CD8-positive, alpha-beta memory T cell (primary cell): ENCODE measurements at regions not wholly inside any gene's neighbourhood (a gene's known extent, or its start where the extent isn't known, plus 50 kb on each side); places are given as distances from the start of the nearest gene placed in this dataset.

Experiments
- CTCF ChIA-PET: fragments of 350-600 bp; sonication (Branson Sonifier 250); formaldehyde crosslinking; loops from one replicate; lab custom pipeline; 2021; ENCODE audit warnings: antibody characterized with exemption; lab: Charles Lee
- POLR2A ChIA-PET: fragments of 350-600 bp; sonication (Branson Sonifier 250); formaldehyde crosslinking; loops from one replicate; lab custom pipeline; 2021; ENCODE audit warnings: antibody characterized with exemption; lab: Charles Lee
- DNase-seq, 5 donors: peaks; one replicate each; pipeline versions ENCODE4 v3.0.0 to v3.0.0-alpha.2; 2020 to 2022; ENCODE audit warnings: mixed read lengths in 1 of 5
- H3K27ac ChIP-seq: one replicate; pipeline ENCODE4 v1.7.0; 2013; ENCODE audit warnings: low read depth, mild to moderate bottlenecking, low read length, moderate library complexity
- H3K27me3 ChIP-seq: 2 replicates; pipeline ENCODE4 v1.7.0; 2013; ENCODE audit warnings: low read length, mild to moderate bottlenecking; ENCODE audit not compliant: insufficient read depth, poor library complexity, severe bottlenecking
- H3K36me3 ChIP-seq: 2 replicates; pipeline ENCODE4 v1.7.0; 2013; ENCODE audit warnings: mild to moderate bottlenecking, low read length, moderate library complexity; ENCODE audit not compliant: insufficient read depth
- H3K4me1 ChIP-seq: 2 replicates; pipeline ENCODE4 v1.7.0; 2013; ENCODE audit warnings: mild to moderate bottlenecking, low read length, moderate library complexity; ENCODE audit not compliant: insufficient read depth
- H3K4me3 ChIP-seq: 2 replicates; pipeline ENCODE4 v1.7.0; 2013; ENCODE audit warnings: mild to moderate bottlenecking, low read length
- H3K9me3 ChIP-seq: 2 replicates; pipeline ENCODE4 v1.7.0; 2013; ENCODE audit warnings: mild to moderate bottlenecking, low read length
- H3K27ac Mint-ChIP-seq, 8 donors: one replicate each; pipeline ENCODE4 v1.8.0; 2020 to 2021; ENCODE audit warnings: mixed read lengths in 8 of 8, mild to moderate bottlenecking in 6 of 8, inconsistent platforms in 3 of 8, moderate library complexity in 3 of 8
- H3K27me3 Mint-ChIP-seq, 2 donors: one replicate each; pipeline ENCODE4 v1.8.0; 2020 to 2021; ENCODE audit warnings: mixed read lengths in 2 of 2, mild to moderate bottlenecking in 1 of 2, moderate library complexity in 1 of 2
- H3K36me3 Mint-ChIP-seq, 3 donors: one replicate each; pipeline ENCODE4 v1.8.0; 2020 to 2021; ENCODE audit warnings: mixed read lengths in 3 of 3, inconsistent platforms in 1 of 3, mild to moderate bottlenecking in 1 of 3
- H3K4me1 Mint-ChIP-seq, 3 donors: one replicate each; pipeline ENCODE4 v1.8.0; 2020 to 2021; ENCODE audit warnings: mixed read lengths in 3 of 3, inconsistent platforms in 1 of 3, mild to moderate bottlenecking in 1 of 3
- H3K4me3 Mint-ChIP-seq, 7 donors: one replicate each; pipeline ENCODE4 v1.8.0; 2020 to 2021; ENCODE audit warnings: mixed read lengths in 7 of 7, mild to moderate bottlenecking in 6 of 7, moderate library complexity in 4 of 7, inconsistent platforms in 2 of 7
- H3K9me3 Mint-ChIP-seq, 5 donors: one replicate each; pipeline ENCODE4 v1.8.0; 2020 to 2022; ENCODE audit warnings: mixed read lengths in 5 of 5, mild to moderate bottlenecking in 3 of 5, moderate library complexity in 2 of 5, inconsistent platforms in 1 of 5

DNA sequence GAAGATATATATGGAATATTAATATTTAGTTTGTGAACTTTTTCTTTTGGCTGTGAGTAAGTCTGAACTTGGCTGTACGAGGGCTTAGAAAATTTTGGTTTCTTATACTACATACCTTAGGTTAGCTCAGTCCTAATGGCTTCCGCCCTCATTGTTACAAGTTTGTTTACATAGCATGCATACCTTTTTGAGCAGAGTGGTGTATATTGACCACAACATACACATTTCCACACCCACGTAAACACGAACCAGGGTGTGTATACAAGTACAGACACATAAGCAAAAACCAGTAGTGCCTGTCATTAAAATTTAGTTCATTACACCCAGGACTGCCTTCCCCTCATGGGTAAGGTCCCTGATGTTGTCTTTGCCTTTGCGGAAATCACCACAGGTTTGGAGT is 230.2 kb upstream of the RGS6 start:
- CTCF ChIA-PET: no interaction called here
- Histone ChIP-seq H3K36me3 (peaks cover 7% of the 10 kb centered on the region), H3K9me3 (no peaks in the 10 kb centered on the region), H3K4me1 (no peaks in the 10 kb centered on the region), H3K27me3 (no peaks in the 10 kb centered on the region), H3K27ac (no peak overlapping the region), H3K4me3 (no peak overlapping the region)
- no peak for DNase-seq
- POLR2A ChIA-PET: no interaction called here
- H3K27ac Mint-ChIP-seq: peak overlapping the region in 3 of 8 donors; percentile 53 to 86 (median 71)
- peaks cover 6 to 18% (median 10%) of the 10 kb centered on the region in 3 donors for H3K4me1 Mint-ChIP-seq
- H3K4me3 Mint-ChIP-seq: peak overlapping the region in 2 of 7 donors; percentile 52 to 63
- no peaks in the 10 kb centered on the region for H3K9me3 Mint-ChIP-seq
- H3K27me3 Mint-ChIP-seq: no peaks in the 10 kb centered on the region
- H3K36me3 Mint-ChIP-seq: peaks cover 20 to 65% (median 34%) of the 10 kb centered on the region in 3 donors

- Histone ChIP-seq H3K4me1 (no peaks in the 10 kb centered on the region), H3K27me3 (no peaks in the 10 kb centered on the region), H3K27ac (no peak overlapping the region), H3K4me3 (no peak overlapping the region), H3K9me3 (no peaks in the 10 kb centered on the region), H3K36me3 (peaks cover 7% of the 10 kb centered on the region)
- Mint-ChIP-seq H3K27me3 (no peaks in the 10 kb centered on the region), H3K9me3 (no peaks in the 10 kb centered on the region), H3K4me1 (peaks cover 6 to 14% (median 6%) of the 10 kb centered on the region in 3 donors), H3K27ac (peak overlapping the region in 4 of 8 donors; percentile 2 to 53 (median 25)), H3K4me3 (peak overlapping the region in 2 of 7 donors; percentile 16 to 63), H3K36me3 (peaks cover 21 to 68% (median 32%) of the 10 kb centered on the region in 3 donors)
- DNase-seq: no peak
- ChIA-PET CTCF (no interaction called here), POLR2A (no interaction called here)
These were observed 229.4 kb upstream of the RGS6 start for GRCh38 chr14:71702786-71703185.

GRCh38 chr14:71703477-71703876 is 228.8 kb upstream of the RGS6 start:
- Histone ChIP-seq H3K4me3 (no peak overlapping the region), H3K27me3 (no peaks in the 10 kb centered on the region), H3K4me1 (no peaks in the 10 kb centered on the region), H3K9me3 (no peaks in the 10 kb centered on the region), H3K27ac (no peak overlapping the region), H3K36me3 (peaks cover 7% of the 10 kb centered on the region)
- no peak for DNase-seq
- ChIA-PET CTCF (no interaction called here), POLR2A (no interaction called here)
- H3K4me3 Mint-ChIP-seq: peak overlapping the region in 1 of 7 donors; percentile 63
- H3K27me3 Mint-ChIP-seq: no peaks in the 10 kb centered on the region
- peak overlapping the region in 4 of 8 donors; percentile 18 to 87 (median 43) for H3K27ac Mint-ChIP-seq
- peaks cover 1 to 10% (median 4%) of the 10 kb centered on the region in 3 donors for H3K4me1 Mint-ChIP-seq
- peaks cover 21 to 68% (median 32%) of the 10 kb centered on the region in 3 donors for H3K36me3 Mint-ChIP-seq
- no peaks in the 10 kb centered on the region for H3K9me3 Mint-ChIP-seq

- no peaks in the 10 kb centered on the region for H3K9me3 Mint-ChIP-seq
- no peak overlapping the region for H3K4me3 ChIP-seq
- H3K27me3 Mint-ChIP-seq: no peaks in the 10 kb centered on the region
- no peaks in the 10 kb centered on the region for H3K4me1 ChIP-seq
- peaks cover 7% of the 10 kb centered on the region for H3K36me3 ChIP-seq
- H3K4me3 Mint-ChIP-seq: no peak overlapping the region
- no peaks in the 10 kb centered on the region for H3K27me3 ChIP-seq
- peaks cover 16 to 66% (median 29%) of the 10 kb centered on the region in 3 donors for H3K36me3 Mint-ChIP-seq
- no peak for DNase-seq
- H3K9me3 ChIP-seq: no peaks in the 10 kb centered on the region
- no peak overlapping the region for H3K27ac Mint-ChIP-seq
- ChIA-PET CTCF (no interaction called here), POLR2A (no interaction called here)
- no peak overlapping the region for H3K27ac ChIP-seq
- peaks cover 1 to 10% (median 4%) of the 10 kb centered on the region in 3 donors for H3K4me1 Mint-ChIP-seq
These were observed 228.0 kb upstream of the RGS6 start for GRCh38 chr14:71704210-71704609.

GRCh38 chr14:71705460-71705859 is 226.8 kb upstream of the RGS6 start:
- H3K36me3 ChIP-seq: peaks cover 12% of the 10 kb centered on the region
- CTCF ChIA-PET: no interaction called here

DNA sequence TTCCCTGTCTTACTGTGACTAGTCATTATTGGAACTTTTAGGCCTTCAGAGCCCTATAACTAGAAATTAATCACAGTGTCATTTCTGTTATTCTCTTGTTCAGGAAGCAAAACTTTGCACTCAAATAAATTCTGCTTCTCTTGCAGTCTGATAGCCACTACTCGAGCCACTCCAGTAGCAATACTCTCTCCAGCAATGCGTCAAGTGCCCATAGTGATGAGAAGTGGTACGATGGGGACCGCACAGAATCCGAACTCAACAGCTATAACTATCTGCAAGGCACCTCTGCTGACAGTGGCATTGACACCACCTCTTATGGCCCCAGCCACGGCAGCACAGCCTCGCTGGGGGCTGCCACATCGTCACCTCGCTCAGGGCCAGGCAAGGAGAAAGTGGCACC is 223.2 kb upstream of the RGS6 start:
- Histone ChIP-seq H3K36me3 (peaks cover 12% of the 10 kb centered on the region), H3K27me3 (no peaks in the 10 kb centered on the region), H3K4me1 (no peaks in the 10 kb centered on the region), H3K27ac (no peak overlapping the region), H3K4me3 (no peak overlapping the region), H3K9me3 (no peaks in the 10 kb centered on the region)
- ChIA-PET CTCF (no interaction called here), POLR2A (no interaction called here)
- H3K4me3 Mint-ChIP-seq: no peak overlapping the region
- H3K9me3 Mint-ChIP-seq: no peaks in the 10 kb centered on the region
- peak overlapping the region in 2 of 8 donors; percentile 37 to 68 for H3K27ac Mint-ChIP-seq
- no peak for DNase-seq
- peaks cover 7 to 70% (median 22%) of the 10 kb centered on the region in 3 donors for H3K36me3 Mint-ChIP-seq
- peaks cover 8 to 14% (median 9%) of the 10 kb centered on the region in 3 donors for H3K4me1 Mint-ChIP-seq
- H3K27me3 Mint-ChIP-seq: no peaks in the 10 kb centered on the region

More at GRCh38 chr14:71705460-71705859, 226.8 kb upstream of the RGS6 start:
- Histone ChIP-seq H3K9me3 (no peaks in the 10 kb centered on the region), H3K27ac (no peak overlapping the region), H3K4me1 (no peaks in the 10 kb centered on the region), H3K4me3 (no peak overlapping the region), H3K27me3 (no peaks in the 10 kb centered on the region)
- H3K4me3 Mint-ChIP-seq: no peak overlapping the region
- peaks cover under 1 to 7% (median 4%) of the 10 kb centered on the region in 3 donors for H3K4me1 Mint-ChIP-seq
- peaks cover 8 to 67% (median 30%) of the 10 kb centered on the region in 3 donors for H3K36me3 Mint-ChIP-seq
- no peaks in the 10 kb centered on the region for H3K27me3 Mint-ChIP-seq
- H3K27ac Mint-ChIP-seq: peak overlapping the region in 2 of 8 donors; percentile 8 to 24
- no peak for DNase-seq
- POLR2A ChIA-PET: no interaction called here
- H3K9me3 Mint-ChIP-seq: no peaks in the 10 kb centered on the region

GRCh38 chr14:71709987-71710386 is 222.2 kb upstream of the RGS6 start:
- POLR2A ChIA-PET: no interaction called here
- DNase-seq: no peak
- H3K36me3 Mint-ChIP-seq: peaks cover 7 to 67% (median 24%) of the 10 kb centered on the region in 3 donors
- Histone ChIP-seq H3K4me3 (no peak overlapping the region), H3K4me1 (no peaks in the 10 kb centered on the region), H3K9me3 (no peaks in the 10 kb centered on the region), H3K36me3 (peaks cover 11% of the 10 kb centered on the region), H3K27me3 (no peaks in the 10 kb centered on the region), H3K27ac (no peak overlapping the region)
- H3K27ac Mint-ChIP-seq: peak overlapping the region in 1 of 8 donors; percentile 56
- CTCF ChIA-PET: no interaction called here
- H3K27me3 Mint-ChIP-seq: no peaks in the 10 kb centered on the region
- no peaks in the 10 kb centered on the region for H3K9me3 Mint-ChIP-seq
- peaks cover 8 to 14% (median 9%) of the 10 kb centered on the region in 3 donors for H3K4me1 Mint-ChIP-seq
- no peak overlapping the region for H3K4me3 Mint-ChIP-seq

- H3K27me3 Mint-ChIP-seq: no peaks in the 10 kb centered on the region
- ChIA-PET POLR2A (no interaction called here), CTCF (interaction anchor here (2.0 kb wide), 1 partner anchor 26 kb away, joined by 4 read pairs; no protein-coding TSS in a partner anchor)
- DNase-seq: peak in 2 of 5 donors; percentile 14 to 21
- peaks cover 8 to 14% (median 9%) of the 10 kb centered on the region in 3 donors for H3K4me1 Mint-ChIP-seq
- no peaks in the 10 kb centered on the region for H3K9me3 ChIP-seq
- no peaks in the 10 kb centered on the region for H3K9me3 Mint-ChIP-seq
- no peaks in the 10 kb centered on the region for H3K27me3 ChIP-seq
- H3K27ac ChIP-seq: no peak overlapping the region
- H3K4me1 ChIP-seq: no peaks in the 10 kb centered on the region
- H3K36me3 Mint-ChIP-seq: peaks cover 7 to 63% (median 20%) of the 10 kb centered on the region in 3 donors
- no peak overlapping the region for H3K4me3 Mint-ChIP-seq
- peaks cover 5% of the 10 kb centered on the region for H3K36me3 ChIP-seq
- H3K27ac Mint-ChIP-seq: peak overlapping the region in 7 of 8 donors; percentile 14 to 94 (median 68)
- H3K4me3 ChIP-seq: no peak overlapping the region
These were observed 221.1 kb upstream of the RGS6 start for GRCh38 chr14:71711125-71711524.
